Skeletal muscle satellite cell (primary cell): ENCODE measurements at regions not wholly inside any gene's neighbourhood (a gene's known extent, or its start where the extent isn't known, plus 50 kb on each side); places are given as distances from the start of the nearest gene placed in this dataset.
"Not testable (repeated sequence)": the region's sequence is repeated elsewhere in the genome, so short reads cannot be mapped to it uniquely, and the experiment has no call there.

Experiments
- H3K27me3 ChIP-seq: 2 replicates; pipeline ENCODE4 v1.7.0; 2013; ENCODE audit warnings: low read length; ENCODE audit not compliant: control insufficient read depth, insufficient read depth
- H3K36me3 ChIP-seq: 2 replicates; pipeline ENCODE4 v1.7.0; 2013; ENCODE audit warnings: mild to moderate bottlenecking, control low read depth, low read length; ENCODE audit not compliant: insufficient read depth
- H3K4me1 ChIP-seq: 2 replicates; pipeline ENCODE4 v1.7.0; 2013; ENCODE audit warnings: low read length; ENCODE audit not compliant: control insufficient read depth, insufficient read depth
- H3K4me2 ChIP-seq: 2 replicates; pipeline ENCODE4 v1.7.0; 2013; ENCODE audit warnings: mild to moderate bottlenecking, low read length
- H3K4me3 ChIP-seq: 2 replicates; pipeline ENCODE4 v1.7.0; 2013; ENCODE audit warnings: low read length
- H3K9ac ChIP-seq: 2 replicates; pipeline ENCODE4 v1.7.0; 2013; ENCODE audit warnings: mild to moderate bottlenecking, low read depth, low read length, moderate library complexity
- H3K9me3 ChIP-seq: replicated peaks from 2 replicates; pipeline ENCODE4 v1.7.0; 2013; ENCODE audit warnings: mild to moderate bottlenecking, control low read depth, low read length

DNA sequence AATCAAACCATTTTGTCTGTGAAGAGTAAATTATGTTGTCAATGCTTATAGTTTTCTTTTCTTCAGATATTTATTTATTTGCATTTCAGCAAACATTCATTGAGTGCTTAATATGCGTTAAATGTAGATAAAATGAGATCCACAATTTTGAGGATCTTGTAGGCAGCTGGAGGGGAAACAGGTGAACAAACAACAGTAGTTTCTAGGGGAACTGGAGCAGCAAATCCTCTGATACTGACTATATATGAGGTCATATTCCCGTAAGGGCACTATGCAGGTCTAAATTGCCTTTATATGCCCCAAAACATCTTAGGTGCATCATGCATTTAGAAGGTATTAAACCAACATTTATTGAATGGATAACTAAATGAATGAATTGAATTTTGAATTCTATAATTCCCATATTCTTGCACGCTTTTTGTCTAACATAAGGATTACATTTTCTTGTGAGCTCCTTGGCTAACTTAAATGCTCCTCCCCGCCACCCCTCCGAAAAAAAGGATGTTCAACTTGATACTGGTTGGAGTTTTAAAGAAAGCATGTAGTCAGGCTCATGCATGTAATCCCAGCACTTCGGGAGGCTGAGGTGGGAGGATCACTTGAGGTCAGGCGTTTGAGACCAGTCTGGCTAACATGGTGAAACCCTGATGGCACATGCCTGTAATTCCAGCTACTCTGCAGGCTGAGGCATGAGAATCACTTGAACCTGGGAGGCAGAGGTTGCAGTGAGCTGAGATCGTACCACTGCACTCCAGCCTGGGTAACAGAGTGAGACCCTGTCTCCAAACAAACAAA is 299.8 kb downstream of the TMEM38B start:
- H3K9ac ChIP-seq, result no peak overlapping the region

DNA sequence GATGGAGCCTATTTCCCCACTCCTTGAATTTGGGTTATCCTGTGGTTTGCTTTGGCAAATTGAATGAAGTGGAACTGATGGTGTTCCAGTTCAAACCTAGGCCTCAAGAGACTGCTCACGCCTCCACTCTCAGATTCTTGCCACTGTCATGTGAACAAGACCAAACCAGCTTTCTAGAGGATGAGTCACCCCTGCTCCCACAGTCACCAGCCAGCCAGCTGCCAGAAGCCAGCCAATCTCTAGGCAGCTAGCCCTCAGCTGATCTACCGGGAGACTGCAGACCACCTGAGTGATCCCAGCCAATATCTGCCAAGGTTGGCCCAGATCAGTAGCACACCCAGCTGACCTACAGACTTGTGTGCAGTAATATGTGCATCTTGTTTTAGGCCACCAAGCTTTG is 300.6 kb downstream of the TMEM38B start:
- Histone ChIP-seq H3K9me3 (no peaks in the 10 kb centered on the region), H3K9ac (no peak overlapping the region), H3K36me3 (no peaks in the 10 kb centered on the region), H3K4me3 (no peak overlapping the region), H3K4me2 (no peak overlapping the region), H3K27me3 (no peaks in the 10 kb centered on the region), H3K4me1 (no peaks in the 10 kb centered on the region)

More for the DNA sequence above, 299.8 kb downstream of the TMEM38B start:
- Histone ChIP-seq H3K36me3 (no peaks in the 10 kb centered on the region), H3K4me1 (no peaks in the 10 kb centered on the region), H3K4me3 (no peak overlapping the region), H3K27me3 (no peaks in the 10 kb centered on the region), H3K4me2 (no peak overlapping the region), H3K9me3 (no peaks in the 10 kb centered on the region)

DNA sequence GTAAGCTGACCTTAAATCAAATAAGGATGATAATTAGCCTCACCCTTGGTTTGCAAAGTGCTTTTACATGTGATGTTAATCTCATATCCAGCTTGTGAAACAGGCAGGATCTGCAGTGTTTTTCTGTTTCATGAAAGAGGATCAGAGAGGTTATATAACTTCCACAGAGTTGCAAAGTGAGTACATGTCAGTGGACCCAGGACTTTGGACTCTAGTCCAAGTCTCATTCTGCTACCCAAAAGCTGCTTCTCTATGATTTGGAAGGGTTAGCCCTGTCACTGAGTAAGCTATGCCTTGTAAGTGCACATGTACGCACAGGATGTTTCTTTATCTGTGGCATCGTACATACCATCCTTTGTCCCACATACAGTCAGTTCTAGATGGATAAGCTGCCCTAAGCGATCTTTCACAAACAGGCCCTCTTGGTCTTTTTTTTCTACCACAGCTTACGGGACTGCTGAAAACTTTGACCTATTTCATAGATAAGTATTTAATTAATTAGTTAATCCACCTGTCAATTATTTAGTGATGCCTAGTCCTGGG is 322.9 kb downstream of the TMEM38B start:
- H3K4me2 ChIP-seq, result no peak overlapping the region
- no peaks in the 10 kb centered on the region for H3K9me3 ChIP-seq
- no peaks in the 10 kb centered on the region for H3K4me1 ChIP-seq
- H3K36me3 ChIP-seq, result no peaks in the 10 kb centered on the region
- H3K27me3 ChIP-seq, result no peaks in the 10 kb centered on the region
- no peak overlapping the region for H3K9ac ChIP-seq
- no peak overlapping the region for H3K4me3 ChIP-seq

DNA sequence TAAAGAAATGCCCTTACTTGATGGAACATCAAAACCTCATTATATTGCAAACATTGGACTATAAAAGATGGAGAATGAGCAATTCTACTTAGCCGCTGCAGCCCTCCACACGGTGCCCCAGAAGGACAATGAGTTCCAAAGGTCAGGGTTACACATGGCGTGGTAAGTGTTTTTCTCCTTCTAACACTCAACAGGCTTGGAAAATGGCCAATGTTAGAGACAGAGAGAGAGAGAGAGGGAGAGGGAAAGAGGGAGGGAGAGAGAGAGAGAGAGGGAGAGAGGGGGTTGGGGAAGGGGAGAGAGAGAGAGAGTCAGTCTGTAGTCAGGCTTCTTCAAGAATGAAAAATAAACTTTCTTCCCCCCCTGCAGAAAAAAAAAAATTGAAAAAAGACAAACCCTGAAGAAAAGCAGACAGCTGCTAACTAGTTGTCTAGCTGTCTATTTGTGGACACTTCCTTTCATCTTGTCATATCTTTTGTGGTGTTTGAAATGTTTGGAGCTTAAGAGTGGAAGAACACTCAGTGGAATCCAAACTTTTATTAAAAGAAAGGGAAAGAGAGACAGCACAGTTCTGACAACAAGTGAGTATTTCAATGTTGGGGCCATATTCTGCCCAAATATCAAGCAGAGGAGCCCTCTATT is 324.8 kb downstream of the TMEM38B start:
- Histone ChIP-seq H3K9me3 (no peaks in the 10 kb centered on the region), H3K4me1 (no peaks in the 10 kb centered on the region)

DNA sequence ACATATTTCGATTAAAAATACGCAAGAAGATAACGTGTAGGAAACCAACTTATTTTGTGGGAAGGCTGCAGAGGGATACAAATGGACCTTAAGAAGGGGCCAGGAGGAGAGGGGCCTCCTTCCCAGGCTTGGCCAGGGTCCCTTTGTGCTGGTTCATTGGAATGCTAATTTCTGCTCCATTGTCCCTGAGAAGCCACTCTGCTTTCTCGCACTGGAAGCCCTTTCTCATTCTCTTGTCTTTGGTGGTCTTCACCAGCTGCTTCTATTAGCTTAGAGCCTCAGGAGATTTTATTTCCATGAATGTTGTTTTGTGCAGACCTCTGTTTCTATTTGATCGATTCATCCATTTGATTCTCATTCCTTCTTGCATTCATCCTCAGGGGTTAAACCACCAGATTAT is 325.4 kb downstream of the TMEM38B start:
- Histone ChIP-seq H3K27me3 (no peaks in the 10 kb centered on the region), H3K4me3 (no peak overlapping the region), H3K9ac (no peak overlapping the region), H3K36me3 (no peaks in the 10 kb centered on the region), H3K4me2 (no peak overlapping the region), H3K4me1 (no peaks in the 10 kb centered on the region), H3K9me3 (no peaks in the 10 kb centered on the region)

More for the DNA sequence above, 324.8 kb downstream of the TMEM38B start:
- no peak overlapping the region for H3K4me2 ChIP-seq
- H3K9ac ChIP-seq, result no peak overlapping the region
- no peaks in the 10 kb centered on the region for H3K36me3 ChIP-seq
- H3K4me3 ChIP-seq, result no peak overlapping the region
- no peaks in the 10 kb centered on the region for H3K27me3 ChIP-seq

DNA sequence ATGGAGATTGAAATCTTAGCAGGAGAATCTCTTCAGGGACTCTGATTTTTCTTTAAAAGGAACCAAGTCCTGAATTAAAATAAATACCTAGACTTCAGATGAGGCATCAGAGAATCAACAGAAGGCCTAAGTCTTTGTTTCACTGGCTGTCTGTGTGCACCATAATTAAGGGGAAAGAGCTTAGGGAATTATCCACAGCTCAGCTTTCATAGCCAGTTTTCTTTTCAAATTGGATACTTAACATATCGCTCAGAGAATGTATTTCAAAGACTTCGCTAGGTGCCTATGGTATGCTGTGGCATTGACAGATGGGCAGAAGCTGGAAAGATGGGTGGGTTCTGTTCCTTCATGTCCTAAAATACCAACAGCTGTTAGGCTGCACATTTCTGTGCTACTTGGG is 325.8 kb downstream of the TMEM38B start:
- Histone ChIP-seq H3K36me3 (no peaks in the 10 kb centered on the region), H3K9me3 (no peaks in the 10 kb centered on the region), H3K4me3 (no peak overlapping the region), H3K9ac (no peak overlapping the region), H3K27me3 (no peaks in the 10 kb centered on the region), H3K4me1 (no peaks in the 10 kb centered on the region), H3K4me2 (no peak overlapping the region)

DNA sequence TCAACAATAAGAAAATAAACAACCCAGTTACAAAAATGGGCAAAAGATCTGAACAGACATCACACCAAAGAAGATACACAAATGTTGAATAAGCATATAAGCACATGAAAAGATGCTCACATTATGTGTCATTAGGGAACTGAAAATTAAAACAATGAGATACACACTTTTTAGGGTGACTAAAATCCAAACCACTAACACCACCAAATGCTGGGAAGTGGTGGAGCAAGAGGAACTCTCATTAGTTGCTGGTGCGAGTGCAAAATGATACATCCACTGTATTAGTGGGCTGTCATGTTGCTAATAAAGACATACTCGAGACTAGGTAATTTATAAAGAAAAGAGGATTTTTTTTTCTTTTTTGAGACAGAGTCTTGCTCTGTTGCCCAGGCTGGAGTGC is 329.1 kb downstream of the TMEM38B start:
- no peak overlapping the region for H3K4me2 ChIP-seq
- no peaks in the 10 kb centered on the region for H3K27me3 ChIP-seq
- H3K4me3 ChIP-seq, result no peak overlapping the region
- no peaks in the 10 kb centered on the region for H3K9me3 ChIP-seq
- H3K4me1 ChIP-seq, result no peaks in the 10 kb centered on the region
- H3K9ac ChIP-seq, result no peak overlapping the region
- H3K36me3 ChIP-seq, result no peaks in the 10 kb centered on the region

DNA sequence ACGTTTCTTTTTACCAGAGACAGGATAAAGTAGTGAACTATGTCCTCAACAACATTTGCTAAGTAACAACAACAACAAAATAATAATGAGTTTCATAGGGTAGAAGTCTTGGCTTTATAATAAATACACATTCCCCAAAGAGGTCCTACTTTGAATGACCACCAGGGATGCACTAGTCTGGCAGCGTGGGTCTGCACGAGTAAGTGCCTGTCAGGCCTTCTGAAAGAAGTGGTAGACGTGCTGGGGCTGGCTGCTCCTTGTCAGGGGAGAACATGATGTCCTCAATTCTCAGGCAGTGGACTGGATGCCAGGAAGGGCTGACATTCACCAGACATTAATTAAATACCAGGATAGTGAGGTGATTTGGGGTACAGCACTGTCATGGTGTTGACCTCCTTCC is 331.1 kb downstream of the TMEM38B start:
- Histone ChIP-seq H3K9ac (no peak overlapping the region), H3K27me3 (no peaks in the 10 kb centered on the region)

DNA sequence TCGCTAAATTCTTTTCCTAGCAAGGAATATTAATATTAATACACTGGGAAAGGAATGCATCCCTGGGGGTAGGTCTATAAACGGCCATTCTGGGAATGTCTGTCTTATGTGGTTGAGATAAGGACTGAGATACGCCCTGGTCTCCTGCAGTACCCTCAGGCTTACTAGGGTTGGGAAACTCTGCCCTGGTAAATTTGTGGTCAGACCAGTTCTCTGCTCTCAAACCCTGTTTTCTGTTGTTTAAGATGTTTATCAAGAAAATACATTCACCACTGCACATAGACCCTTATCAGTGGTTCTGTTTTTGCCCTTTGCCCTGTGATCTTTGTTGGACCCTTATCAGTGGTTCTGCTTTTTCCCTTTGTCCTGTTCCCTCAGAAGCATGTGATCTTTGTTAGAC is 335.8 kb downstream of the TMEM38B start:
- not testable (repeated sequence) for H3K4me1 ChIP-seq, H3K36me3 ChIP-seq, H3K4me2 ChIP-seq, H3K9me3 ChIP-seq, H3K27me3 ChIP-seq, H3K4me3 ChIP-seq, H3K9ac ChIP-seq

More for the DNA sequence above, 331.1 kb downstream of the TMEM38B start:
- H3K4me3 ChIP-seq, result no peak overlapping the region
- H3K4me1 ChIP-seq, result no peaks in the 10 kb centered on the region
- no peaks in the 10 kb centered on the region for H3K36me3 ChIP-seq
- no peak overlapping the region for H3K4me2 ChIP-seq
- H3K9me3 ChIP-seq, result no peaks in the 10 kb centered on the region

DNA sequence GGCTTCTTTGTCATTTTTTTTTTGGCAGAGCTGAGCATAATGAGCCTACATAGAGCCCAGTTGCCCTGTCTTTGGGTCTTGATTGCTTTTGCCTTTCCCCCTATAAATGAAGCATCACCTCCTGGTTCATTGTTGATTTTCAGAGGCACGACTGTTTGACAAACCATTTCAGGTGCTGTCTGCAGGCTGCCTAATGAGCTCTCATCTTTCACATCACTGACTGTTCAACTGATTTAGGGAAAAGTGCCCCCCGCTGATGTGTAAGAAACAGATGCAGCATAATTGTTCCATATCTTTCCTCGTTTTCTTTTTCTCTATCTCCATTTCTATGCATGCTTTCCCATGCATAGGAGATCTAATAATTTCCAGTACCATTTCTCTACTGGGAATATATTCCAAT is 338.6 kb downstream of the TMEM38B start:
- no peaks in the 10 kb centered on the region for H3K9me3 ChIP-seq
- H3K27me3 ChIP-seq, result no peaks in the 10 kb centered on the region
- H3K4me2 ChIP-seq, result no peak overlapping the region
- H3K36me3 ChIP-seq, result no peaks in the 10 kb centered on the region
- H3K4me1 ChIP-seq, result no peaks in the 10 kb centered on the region
- H3K4me3 ChIP-seq, result no peak overlapping the region
- no peak overlapping the region for H3K9ac ChIP-seq

DNA sequence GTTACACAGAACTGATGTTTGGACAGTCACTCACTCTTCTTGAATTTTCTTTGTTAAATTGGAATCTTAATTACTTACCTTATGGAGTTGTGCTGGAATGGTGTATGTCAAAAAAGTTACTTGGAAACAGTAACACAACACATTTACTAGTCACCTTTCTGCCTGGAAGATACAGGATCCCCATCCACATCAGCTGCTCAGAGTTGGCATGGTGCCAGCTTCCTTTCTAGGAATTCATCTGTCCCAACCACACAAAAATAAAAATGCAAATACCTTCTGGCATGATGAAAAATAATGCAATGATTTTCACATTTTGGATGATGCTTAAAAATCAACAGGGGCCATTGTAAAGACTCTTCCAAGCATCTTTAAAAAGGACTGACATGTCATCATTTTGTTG is 341.5 kb downstream of the TMEM38B start:
- Histone ChIP-seq H3K27me3 (no peaks in the 10 kb centered on the region), H3K9ac (no peak overlapping the region), H3K9me3 (no peaks in the 10 kb centered on the region), H3K36me3 (no peaks in the 10 kb centered on the region), H3K4me1 (no peaks in the 10 kb centered on the region), H3K4me3 (no peak overlapping the region), H3K4me2 (no peak overlapping the region)
